Gastrocnemius medialis (tissue), 4 donors: ENCODE measurements at regions not wholly inside any gene's neighbourhood (a gene's known extent, or its start where the extent isn't known, plus 50 kb on each side); places are given as distances from the start of the nearest gene placed in this dataset.

ENCODE experiments used
- CTCF ChIP-seq, 5 experiments: fragments of 450-650 bp in 3 of 5; fragments of 200-600 bp in 2 of 5; sonication (generic) in 2 of 5; IDR thresholded peaks in 4 of 5; conservative IDR thresholded peaks in 1 of 5; 1 replicate in 4 of 5; 2 replicates in 1 of 5; pipeline ENCODE4 v1.5.1; 2016 to 2019; ENCODE audit warnings: antibody characterized with exemption in 5 of 5, mild to moderate bottlenecking in 3 of 5, moderate library complexity in 3 of 5
- POLR2A ChIP-seq, 2 donors: fragments of 450-650 bp; IDR thresholded peaks; one replicate each; pipeline ENCODE4 v1.6.1; 2017; ENCODE audit warnings: antibody characterized with exemption in 2 of 2, mild to moderate bottlenecking in 2 of 2, moderate library complexity in 2 of 2

- TF ChIP-seq CTCF (IDR thresholded peaks at IDR 0.05 in 4 of 5, conservative IDR thresholded peaks at IDR 0.05 in 1 of 5) (no peak), POLR2A (IDR thresholded peaks at IDR 0.05) (no peak)
Measured at GRCh38 chr13:90168953-90169352, 1178.5 kb upstream of the MIR17HG start.
